HG02759 (cell line): ENCODE measurements at regions not wholly inside any gene's neighbourhood (a gene's known extent, or its start where the extent isn't known, plus 50 kb on each side); places are given as distances from the start of the nearest gene placed in this dataset.
A peak's percentile ranks its signal among the peaks of the same experiment; 100 is the strongest.

Source experiments
- ATAC-seq: cut with Tn5 transposase; IDR thresholded peaks from one replicate; pipeline ENCODE4 v1.9.1; 2021; ENCODE audit warnings: mild to moderate bottlenecking, moderate library complexity; ENCODE audit not compliant: unreplicated experiment

DNA sequence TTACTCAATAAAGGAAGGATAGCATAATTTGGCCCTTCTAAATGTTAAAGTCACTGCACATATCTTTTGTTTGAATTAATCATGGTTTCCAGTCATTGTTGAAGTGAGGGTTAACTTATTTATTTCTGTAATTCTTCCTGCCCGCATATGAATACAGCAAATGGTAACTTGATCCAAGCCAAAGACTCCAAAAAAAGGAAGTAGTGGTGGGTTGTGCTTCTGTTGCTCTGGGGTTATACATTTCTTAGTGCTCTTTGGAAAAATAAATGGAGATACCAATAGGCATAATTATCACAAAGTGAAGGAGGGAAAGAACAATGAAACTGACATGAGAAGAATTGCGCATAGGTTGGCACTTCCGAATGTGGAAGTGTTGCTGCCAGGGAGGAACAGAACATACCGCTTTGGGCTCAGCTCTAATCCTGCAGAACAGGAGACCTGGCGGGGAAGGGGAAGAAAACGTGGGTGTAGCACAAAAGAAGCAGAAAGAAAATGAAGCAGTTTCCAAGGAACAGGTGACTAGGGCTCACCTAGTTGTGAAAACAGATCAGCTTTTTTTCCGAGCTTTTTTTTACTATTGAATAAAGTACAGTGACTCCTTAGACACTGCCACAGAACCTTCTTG, 69.7 kb upstream of the TAF11L2 start:
- ATAC-seq: no peak

DNA sequence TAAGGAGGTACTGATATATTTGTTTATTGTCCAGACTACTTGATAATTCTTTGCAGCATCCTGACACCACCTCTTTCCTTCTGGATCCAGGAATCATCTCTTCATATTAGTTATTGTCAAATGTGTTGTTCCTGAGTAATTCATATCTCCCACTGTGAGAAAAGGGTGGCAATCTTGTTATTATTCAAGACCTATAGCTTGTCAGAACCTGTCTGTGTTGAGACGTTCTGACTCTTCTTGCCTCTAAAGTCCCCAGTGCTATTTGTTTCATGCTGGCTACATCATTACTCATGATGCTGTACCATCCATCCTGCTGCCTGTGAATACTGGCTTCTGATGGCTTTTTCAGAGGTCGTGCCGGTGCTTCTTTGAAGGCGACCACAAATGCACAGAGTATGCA, 68.7 kb upstream of the TAF11L2 start:
- ATAC-seq: no peak

DNA sequence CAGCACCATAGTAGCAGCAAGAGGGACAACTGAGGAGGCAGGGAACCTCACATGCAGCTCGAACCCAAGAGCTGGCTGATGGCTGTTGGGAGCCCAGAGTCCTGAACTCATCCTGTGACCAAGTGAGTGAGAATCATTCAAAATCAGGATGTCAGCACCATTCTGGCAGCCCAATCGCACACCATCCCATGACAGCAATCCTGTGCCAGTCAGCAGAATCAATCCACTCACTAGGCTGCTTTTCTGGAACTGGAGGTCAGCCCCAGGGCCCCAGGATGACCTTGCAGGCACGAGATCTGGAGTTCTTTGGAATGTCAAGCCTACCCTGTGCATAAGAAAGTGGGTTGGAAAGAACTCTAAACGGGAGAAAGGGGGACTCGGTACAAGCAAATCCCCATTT, 67.8 kb upstream of the TAF11L2 start:
- no peak for ATAC-seq

DNA sequence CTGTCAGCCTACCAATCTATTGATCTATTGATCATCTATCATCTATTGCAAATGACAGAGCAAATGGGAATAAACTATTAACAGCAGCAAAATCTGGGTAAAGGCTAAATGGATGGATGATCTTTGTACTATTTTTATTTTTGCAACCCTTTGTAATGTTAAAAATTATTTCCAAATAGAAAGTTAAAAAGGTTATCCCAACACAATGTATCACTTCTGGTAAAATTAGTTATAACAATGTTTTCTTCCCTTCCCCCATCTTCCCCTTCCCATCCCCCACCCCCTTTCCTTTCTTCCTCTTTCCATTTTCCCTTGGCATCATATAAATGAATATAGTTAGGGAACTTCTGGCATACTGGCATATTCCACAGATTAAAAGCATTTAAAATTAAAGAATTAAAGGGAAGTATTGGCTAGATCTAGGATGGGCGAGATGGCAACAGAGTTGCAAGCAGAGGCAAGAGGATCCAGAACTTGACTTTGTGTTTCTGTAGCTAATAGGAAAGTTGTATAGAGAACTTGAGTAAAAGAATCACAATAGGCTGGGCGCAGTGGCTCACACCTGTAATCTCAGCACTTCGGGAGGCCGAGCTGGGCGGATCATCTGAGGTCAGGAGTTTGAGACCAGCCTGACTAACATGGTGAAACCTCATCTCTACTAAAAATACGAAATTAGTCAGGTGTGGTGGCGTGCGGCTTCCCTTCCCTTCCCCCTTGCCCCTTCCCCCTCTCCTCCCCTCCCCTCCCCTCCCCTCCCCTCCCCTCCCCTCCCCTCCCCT, 66.6 kb upstream of the TAF11L2 start:
- no peak for ATAC-seq

DNA sequence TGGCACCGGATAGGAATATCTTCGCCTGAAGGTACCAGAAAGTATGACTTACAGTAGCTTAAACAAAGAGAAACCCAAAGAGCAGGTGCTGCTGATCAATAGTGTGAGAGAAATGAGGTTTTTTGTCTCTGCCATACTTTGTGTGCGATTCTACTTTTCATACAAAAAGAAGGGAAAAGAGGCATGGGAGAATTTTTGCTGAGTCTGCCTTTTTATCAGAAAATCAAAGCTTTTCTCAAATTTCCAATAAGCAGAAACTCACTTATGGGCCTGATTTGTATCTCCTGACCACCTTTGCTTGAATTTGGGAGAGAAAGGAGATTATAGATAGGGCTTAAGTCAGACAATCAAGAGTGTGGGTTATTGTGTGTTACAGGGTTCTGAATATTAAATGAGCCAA, 65.5 kb upstream of the TAF11L2 start:
- ATAC-seq: no peak

DNA sequence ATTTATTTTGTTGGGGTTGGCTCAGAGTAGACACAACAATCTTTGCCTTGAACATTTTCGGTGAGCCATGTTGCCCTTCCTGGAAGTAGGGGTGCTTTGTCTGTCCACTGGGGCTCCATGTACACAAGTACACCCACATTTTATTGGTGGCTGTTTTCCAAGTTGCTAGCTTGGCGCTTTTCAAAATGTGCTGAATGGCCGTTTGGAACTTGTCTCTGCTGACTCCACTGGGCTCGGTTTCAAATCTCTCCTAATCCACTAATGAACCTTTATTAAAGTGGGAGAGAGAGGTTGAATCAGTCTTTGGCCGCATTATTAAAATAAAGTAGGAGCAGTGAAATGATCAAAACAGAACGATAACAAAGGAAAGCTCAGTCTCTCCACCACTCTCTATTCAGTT, 64.6 kb upstream of the TAF11L2 start:
- no peak for ATAC-seq

DNA sequence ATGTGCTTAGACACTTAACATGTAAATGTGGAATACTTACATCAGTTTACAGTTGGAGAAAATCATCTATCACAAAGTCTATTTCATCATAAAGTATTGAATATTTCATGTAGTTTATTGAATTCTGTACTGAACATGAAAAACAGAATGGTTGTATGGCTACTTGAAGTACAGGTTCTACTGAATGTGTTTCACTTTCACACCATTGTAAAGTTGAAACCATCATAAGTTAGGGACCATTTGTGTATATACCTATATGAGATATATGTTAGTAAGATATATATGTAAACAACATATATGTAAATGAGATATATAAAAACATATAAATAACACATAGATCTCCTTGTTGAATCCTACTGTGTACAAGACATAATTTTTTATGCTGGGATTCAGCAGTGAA, 63.0 kb upstream of the TAF11L2 start:
- ATAC-seq: no peak

DNA sequence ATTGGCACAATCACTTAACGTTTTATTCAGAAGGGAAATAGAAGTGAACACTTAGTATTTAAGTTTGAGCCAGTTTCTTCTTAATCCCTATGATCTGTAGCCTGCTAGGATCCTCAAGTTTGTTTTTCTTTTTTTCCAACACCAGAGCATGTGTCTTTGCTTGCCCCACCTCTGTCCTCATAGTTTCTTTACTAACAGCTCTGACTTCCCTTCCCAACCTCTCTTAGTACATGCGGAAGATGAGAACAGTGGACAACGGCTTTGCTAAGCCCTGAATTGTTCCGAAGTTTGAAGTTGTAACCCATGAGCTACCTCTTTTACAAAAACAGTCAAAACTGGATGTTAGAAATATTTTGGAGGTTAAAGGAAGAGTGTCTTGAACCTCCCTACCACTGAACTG, 61.7 kb upstream of the TAF11L2 start:
- peak; percentile 46 for ATAC-seq

DNA sequence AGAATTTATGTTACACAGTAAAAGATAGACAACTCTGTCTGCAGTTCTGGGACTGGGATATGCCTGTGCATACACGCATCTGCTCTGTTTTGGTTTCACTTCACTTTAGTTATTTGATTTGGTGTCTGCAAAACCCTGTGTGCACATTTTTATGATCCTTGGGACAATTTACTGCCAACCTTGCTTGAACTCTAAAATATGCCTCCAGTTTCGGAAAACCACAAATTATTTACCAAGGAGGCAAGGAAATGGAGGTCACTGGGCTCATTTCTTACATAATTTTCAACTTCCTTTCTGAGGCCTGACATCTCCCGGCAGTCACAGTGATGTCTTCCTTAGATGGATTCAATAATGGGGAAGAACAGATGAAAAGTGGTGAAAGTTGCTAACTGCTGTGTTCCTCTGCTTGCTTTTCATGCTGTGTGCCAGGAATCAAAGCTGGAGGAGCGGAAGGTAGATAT, 61.2 kb upstream of the TAF11L2 start:
- peak; percentile 78 for ATAC-seq

DNA sequence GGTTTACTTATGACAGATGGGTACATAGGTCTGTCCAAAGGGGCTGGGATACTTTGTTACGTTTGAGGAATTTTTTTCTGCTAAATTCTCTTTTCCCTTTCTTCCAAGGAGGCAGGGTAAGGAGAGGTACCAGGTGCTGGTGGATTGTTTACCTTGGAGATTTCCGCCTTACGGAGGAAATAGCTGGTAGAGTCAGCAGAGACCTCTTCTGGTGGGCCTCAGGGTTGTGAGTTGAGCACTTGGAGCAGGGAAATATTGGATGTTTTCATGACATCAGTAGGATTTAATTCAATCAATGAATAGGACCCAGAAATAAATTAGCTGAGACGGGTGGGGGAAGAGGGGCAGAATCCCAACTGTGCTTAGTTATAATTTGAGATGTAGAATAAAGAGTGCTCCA, 60.0 kb upstream of the TAF11L2 start:
- ATAC-seq: no peak

DNA sequence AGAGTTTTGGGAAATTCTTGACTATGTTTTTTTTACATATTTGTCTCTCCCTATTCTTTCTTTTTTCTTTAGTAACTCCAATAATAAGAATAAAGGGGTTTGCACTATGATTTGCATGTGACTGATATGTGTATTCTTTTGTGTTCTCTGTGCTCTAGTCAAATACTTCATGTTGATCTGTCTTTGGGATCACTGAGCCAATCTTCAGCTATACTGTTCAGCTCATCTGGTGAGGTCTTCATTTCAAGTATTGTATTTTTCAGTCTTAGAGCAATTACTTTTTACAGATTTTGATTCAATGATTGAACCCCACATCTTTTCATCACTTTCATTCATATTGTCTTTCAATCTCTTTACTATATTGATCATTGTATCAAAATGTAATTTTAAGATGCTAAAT, 58.1 kb upstream of the TAF11L2 start:
- no peak for ATAC-seq

DNA sequence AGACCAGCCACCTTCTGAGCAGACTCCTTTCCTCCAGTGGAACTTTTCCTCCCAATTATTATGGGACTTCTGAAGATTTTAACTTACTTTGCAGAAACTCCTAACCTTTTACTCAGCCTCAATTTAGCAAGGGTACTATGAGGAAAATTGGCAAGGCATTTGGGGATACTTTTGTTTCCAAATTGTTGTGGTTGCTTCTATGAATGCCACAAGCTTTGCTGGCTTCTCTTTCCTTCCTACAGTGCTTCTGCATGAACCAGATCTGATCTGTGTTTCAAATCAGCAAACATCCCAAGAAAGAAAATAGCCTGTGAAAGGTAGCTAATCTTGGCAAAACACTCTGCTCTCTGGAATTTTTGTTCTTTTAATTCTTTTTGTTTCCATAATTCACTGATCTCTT, 57.3 kb upstream of the TAF11L2 start:
- no peak for ATAC-seq

DNA sequence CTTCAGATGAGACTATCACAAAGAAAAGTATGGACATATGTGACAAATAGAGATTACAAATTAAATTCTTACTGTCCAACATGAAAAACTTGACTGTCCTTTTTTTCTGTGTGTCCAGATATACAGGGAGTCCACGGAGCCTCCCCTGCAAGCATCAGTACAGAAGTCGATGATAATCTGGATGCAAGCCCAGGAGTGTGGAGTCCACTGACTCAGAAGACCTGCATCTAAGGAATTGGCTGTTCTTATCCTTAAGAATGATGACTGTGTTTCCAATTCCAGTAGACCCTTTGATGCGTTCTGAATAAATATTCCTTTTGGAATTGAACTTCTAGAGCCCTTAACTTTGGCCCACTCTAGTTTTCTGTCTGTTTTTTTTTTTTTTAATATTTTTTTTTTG, 56.7 kb upstream of the TAF11L2 start:
- ATAC-seq: no peak

DNA sequence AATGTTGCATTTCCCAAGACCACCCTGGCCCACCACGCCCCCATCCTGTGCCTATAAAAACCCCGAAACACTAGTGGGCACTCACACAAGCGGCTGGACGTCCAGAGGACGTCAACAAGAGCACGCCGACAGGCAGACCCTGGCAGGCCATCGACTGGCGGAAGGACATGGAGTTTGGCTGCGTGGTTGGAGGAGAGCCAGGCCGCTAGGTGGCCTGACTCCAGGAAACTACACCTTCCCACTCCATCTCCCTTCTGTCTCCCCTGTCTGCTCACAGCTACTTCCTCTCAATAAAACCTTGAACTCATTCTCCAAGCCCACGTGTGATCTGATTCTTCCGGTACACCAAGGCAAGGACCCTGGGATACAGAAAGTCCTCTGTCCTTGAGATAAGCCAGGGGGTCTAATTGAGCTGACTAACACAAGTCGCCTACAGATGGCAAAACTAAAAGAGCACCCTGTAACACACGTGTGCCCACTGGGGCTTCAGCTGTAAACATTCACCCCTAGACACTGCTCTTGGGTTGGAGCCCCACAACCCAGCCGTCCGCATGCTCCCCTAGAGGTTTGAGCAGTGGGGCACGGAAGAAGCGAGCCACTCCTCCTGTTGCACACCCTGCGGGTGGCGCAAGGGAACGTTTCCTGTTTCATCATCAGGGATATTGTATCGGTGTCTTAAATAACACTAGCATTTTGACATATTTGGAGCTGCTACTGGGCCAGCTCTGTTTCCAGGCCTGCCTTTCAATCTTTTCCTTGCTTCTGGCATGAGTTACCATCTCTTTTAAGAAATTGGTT, 54.5 kb upstream of the TAF11L2 start:
- ATAC-seq: no peak

DNA sequence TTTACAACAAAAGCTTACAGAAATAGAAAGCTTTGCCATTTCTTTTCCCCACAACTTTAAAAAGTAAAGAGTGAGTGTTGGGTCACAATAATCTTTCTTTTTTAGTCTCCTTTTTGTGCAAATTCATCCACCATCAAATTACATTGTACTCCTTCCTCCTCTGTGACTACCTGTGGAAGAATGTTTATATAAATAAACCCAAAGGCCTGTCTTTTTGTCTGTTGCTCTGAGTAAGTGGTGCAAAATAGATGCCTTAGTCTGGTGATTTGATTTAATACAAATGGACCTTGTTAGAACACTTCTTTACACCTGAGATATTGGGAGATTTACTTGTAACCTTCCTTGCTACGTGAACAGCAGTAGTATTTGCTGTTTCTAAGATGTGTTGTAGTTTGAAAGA, 53.5 kb upstream of the TAF11L2 start:
- ATAC-seq: no peak

DNA sequence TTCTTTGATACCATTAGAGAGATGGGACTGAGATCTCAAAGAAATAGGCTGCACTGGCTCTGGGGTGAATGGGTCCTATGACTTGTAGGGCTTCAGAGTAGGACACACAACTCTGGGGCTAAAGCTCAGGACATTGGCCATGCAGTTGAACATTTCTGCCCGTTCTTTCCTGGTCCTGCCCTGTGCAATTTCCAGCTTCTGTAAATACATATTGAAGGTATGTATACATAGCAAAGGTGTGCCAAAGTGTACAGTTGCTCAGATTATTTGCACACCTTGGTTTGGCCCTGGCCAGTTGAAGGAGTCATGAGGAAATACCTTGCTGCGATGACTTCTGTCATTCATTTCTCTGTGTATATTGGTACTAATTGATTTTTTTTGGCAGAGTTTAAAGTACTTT, 52.8 kb upstream of the TAF11L2 start:
- ATAC-seq: no peak
